ENCODE measurements at regions not wholly inside any gene's neighbourhood (a gene's known extent, or its start where the extent isn't known, plus 50 kb on each side); places are given as distances from the start of the nearest gene placed in this dataset.

GRCh38 chr6:66771626-66772025 lies 1064.6 kb upstream of the EYS start:
- no peak for ATAC-seq (ENCODE audit: insufficient number of reproducible peaks, low FRiP score, low read depth)
- Histone ChIP-seq H3K4me1 (ENCODE audit: control insufficient read depth in 1 of 2, low read depth in 2 of 2) (peaks cover 0 to 6% of the 10 kb centered on the region in 2 donors), H3K9me3 (no peaks in the 10 kb centered on the region), H3K4me3 (no peak overlapping the region), H3K27ac (no peak overlapping the region), H3K36me3 (no peaks in the 10 kb centered on the region), H3K27me3 (replicated peaks; ENCODE audit: insufficient read depth) (no peaks in the 10 kb centered on the region)
- TF ChIP-seq CTCF (IDR thresholded peaks at IDR 0.05) = no peak
- DNase-seq (ENCODE audit: low spot score) = no peak

- Histone ChIP-seq H3K4me1 (ENCODE audit: control insufficient read depth in 1 of 2, low read depth in 2 of 2) (no peaks in the 10 kb centered on the region), H3K27ac (no peak overlapping the region), H3K27me3 (replicated peaks; ENCODE audit: insufficient read depth) (no peaks in the 10 kb centered on the region), H3K36me3 (no peaks in the 10 kb centered on the region), H3K9me3 (no peaks in the 10 kb centered on the region), H3K4me3 (no peak overlapping the region)
- ATAC-seq (ENCODE audit: insufficient number of reproducible peaks, low FRiP score, low read depth) (no peak), DNase-seq (ENCODE audit: low spot score) (no peak)
- no peak for TF ChIP-seq CTCF (IDR thresholded peaks at IDR 0.05)
Measured at GRCh38 chr6:66751630-66752029, 1044.6 kb upstream of the EYS start.

GRCh38 chr6:66740346-66740745 lies 1033.3 kb upstream of the EYS start:
- Histone ChIP-seq H3K27ac (no peak overlapping the region), H3K9me3 (no peaks in the 10 kb centered on the region), H3K4me1 (ENCODE audit: control insufficient read depth in 1 of 2, low read depth in 2 of 2) (no peaks in the 10 kb centered on the region), H3K27me3 (replicated peaks; ENCODE audit: insufficient read depth) (no peaks in the 10 kb centered on the region), H3K4me3 (no peak overlapping the region), H3K36me3 (no peaks in the 10 kb centered on the region)
- TF ChIP-seq CTCF (IDR thresholded peaks at IDR 0.05) = no peak
- DNase-seq (ENCODE audit: low spot score) (no peak), ATAC-seq (ENCODE audit: insufficient number of reproducible peaks, low FRiP score, low read depth) (no peak)

- Histone ChIP-seq H3K4me1 (ENCODE audit: control insufficient read depth in 1 of 2, low read depth in 2 of 2) (no peaks in the 10 kb centered on the region), H3K36me3 (no peaks in the 10 kb centered on the region), H3K4me3 (no peak overlapping the region), H3K9me3 (no peaks in the 10 kb centered on the region), H3K27me3 (replicated peaks; ENCODE audit: insufficient read depth) (no peaks in the 10 kb centered on the region), H3K27ac (no peak overlapping the region)
- DNase-seq (ENCODE audit: low spot score) = no peak
- no peak for ATAC-seq (ENCODE audit: insufficient number of reproducible peaks, low FRiP score, low read depth)
- TF ChIP-seq CTCF (IDR thresholded peaks at IDR 0.05) = no peak
Measured at GRCh38 chr6:66735106-66735890, 1028.3 kb upstream of the EYS start.

GRCh38 chr6:66731310-66731709 lies 1024.3 kb upstream of the EYS start:
- H3K36me3 ChIP-seq = no peaks in the 10 kb centered on the region
- H3K27me3 ChIP-seq (replicated peaks; ENCODE audit: insufficient read depth) = no peaks in the 10 kb centered on the region
- H3K9me3 ChIP-seq = no peaks in the 10 kb centered on the region
- H3K4me1 ChIP-seq (ENCODE audit: control insufficient read depth in 1 of 2, low read depth in 2 of 2) = no peaks in the 10 kb centered on the region
- DNase-seq (ENCODE audit: low spot score) = no peak
- TF ChIP-seq CTCF (IDR thresholded peaks at IDR 0.05) = no peak
- H3K4me3 ChIP-seq = no peak overlapping the region
- ATAC-seq (ENCODE audit: insufficient number of reproducible peaks, low FRiP score, low read depth) = no peak
- no peak overlapping the region for H3K27ac ChIP-seq

Measured in thoracic aorta (tissue), 2 donors.